ENCODE measurements at regions not wholly inside any gene's neighbourhood (a gene's known extent, or its start where the extent isn't known, plus 50 kb on each side); places are given as distances from the start of the nearest gene placed in this dataset.
A peak's percentile ranks its signal among the peaks of the same experiment; 100 is the strongest.

- no peak for ATAC-seq
Observed at GRCh38 chr18:53799134-53799533, 425.3 kb downstream of the MBD2 start.

- ATAC-seq, result no peak
Observed at GRCh38 chr18:53798516-53798915, 426.0 kb downstream of the MBD2 start.

GRCh38 chr18:53797998-53798495, 426.4 kb downstream of the MBD2 start:
- ATAC-seq, result no peak

GRCh38 chr18:53796040-53796729, 428.3 kb downstream of the MBD2 start:
- peak; percentile 59 for ATAC-seq

- ATAC-seq, result no peak
Observed at GRCh38 chr18:53795610-53796009, 428.9 kb downstream of the MBD2 start.

- no peak for ATAC-seq
Observed at GRCh38 chr18:53795061-53795460, 429.4 kb downstream of the MBD2 start.

GRCh38 chr18:53792762-53793161, 431.7 kb downstream of the MBD2 start:
- no peak for ATAC-seq

- ATAC-seq, result no peak
Observed at GRCh38 chr18:53790786-53791185, 433.7 kb downstream of the MBD2 start.

- no peak for ATAC-seq
Observed at GRCh38 chr18:53789376-53790247, 434.9 kb downstream of the MBD2 start.

- no peak for ATAC-seq
Observed at GRCh38 chr18:53785811-53786210, 438.7 kb downstream of the MBD2 start.

- no peak for ATAC-seq
Observed at GRCh38 chr18:53784253-53784652, 440.2 kb downstream of the MBD2 start.

- no peak for ATAC-seq
Observed at GRCh38 chr18:53780666-53781065, 443.8 kb downstream of the MBD2 start.

GRCh38 chr18:53772293-53772692, 452.2 kb downstream of the MBD2 start:
- ATAC-seq, result no peak

- ATAC-seq, result no peak
Observed at GRCh38 chr18:53771664-53772063, 452.8 kb downstream of the MBD2 start.

- ATAC-seq, result no peak
Observed at GRCh38 chr18:53765211-53765610, 459.3 kb downstream of the MBD2 start.

- no peak for ATAC-seq
Observed at GRCh38 chr18:53764086-53764485, 460.4 kb downstream of the MBD2 start.

GRCh38 chr18:53757328-53757727, 467.1 kb downstream of the MBD2 start:
- ATAC-seq, result no peak

- no peak for ATAC-seq
Observed at GRCh38 chr18:53756610-53756972, 467.9 kb downstream of the MBD2 start.

- no peak for ATAC-seq
Observed at GRCh38 chr18:53755914-53756609, 468.4 kb downstream of the MBD2 start.

- no peak for ATAC-seq
Observed at GRCh38 chr18:53754154-53754553, 470.3 kb downstream of the MBD2 start.

- no peak for ATAC-seq
Observed at GRCh38 chr18:53753601-53754000, 470.9 kb downstream of the MBD2 start.

GRCh38 chr18:53752781-53753367, 471.6 kb downstream of the MBD2 start:
- no peak for ATAC-seq

- no peak for ATAC-seq
Observed at GRCh38 chr18:53749766-53750165, 474.7 kb downstream of the MBD2 start.
